ENCODE measurements at regions not wholly inside any gene's neighbourhood (a gene's known extent, or its start where the extent isn't known, plus 50 kb on each side); places are given as distances from the start of the nearest gene placed in this dataset.
A peak's percentile ranks its signal among the peaks of the same experiment; 100 is the strongest.
"Not testable (repeated sequence)": the region's sequence is repeated elsewhere in the genome, so short reads cannot be mapped to it uniquely, and the experiment has no call there.

GRCh38 chr9:134566936-134567335 is 74.7 kb upstream of the COL5A1 start:
- intact Hi-C loops (cut with micrococcal nuclease): no loop called here
- no peak for DNase-seq
- no peak for ATAC-seq

- ATAC-seq: no peak
Observed at GRCh38 chr9:134568116-134568515, 73.5 kb upstream of the COL5A1 start.

GRCh38 chr9:134568811-134569210 is 72.8 kb upstream of the COL5A1 start:
- intact Hi-C loops (cut with micrococcal nuclease): no loop called here
- ATAC-seq (no peak), DNase-seq (no peak)

More at GRCh38 chr9:134568116-134568515, 73.5 kb upstream of the COL5A1 start:
- no peak for DNase-seq
- intact Hi-C loops (cut with micrococcal nuclease): no loop called here

GRCh38 chr9:134569626-134570025 is 72.0 kb upstream of the COL5A1 start:
- no peak for ATAC-seq
- intact Hi-C loops (cut with micrococcal nuclease): no loop called here
- no peak for DNase-seq

DNA sequence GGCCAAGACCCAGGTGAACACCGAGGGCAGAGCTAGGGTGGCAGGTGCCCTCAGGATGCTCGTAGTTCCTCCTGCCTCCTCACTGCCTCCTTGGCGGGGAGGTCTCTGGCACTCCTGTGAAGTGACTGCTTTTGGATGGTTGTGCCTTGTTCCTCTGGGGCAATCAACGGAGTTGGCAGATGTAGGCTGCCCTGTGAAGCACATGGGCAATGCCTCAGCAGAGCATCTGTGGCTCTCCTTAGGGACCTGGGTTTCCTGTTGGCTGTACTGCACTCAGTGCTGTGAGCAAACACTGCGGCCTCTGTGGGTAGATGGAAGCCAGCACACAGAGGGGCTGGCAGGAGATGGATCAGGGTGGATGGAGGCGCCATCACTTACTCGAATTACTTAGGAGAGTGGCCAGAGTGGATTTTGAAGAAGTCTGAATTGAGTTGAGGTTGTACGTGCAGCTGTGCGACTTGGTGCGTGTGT is 71.4 kb upstream of the COL5A1 start:
- intact Hi-C loops (cut with micrococcal nuclease): no loop called here
- DNase-seq: peak; percentile 7
- ATAC-seq: no peak

DNA sequence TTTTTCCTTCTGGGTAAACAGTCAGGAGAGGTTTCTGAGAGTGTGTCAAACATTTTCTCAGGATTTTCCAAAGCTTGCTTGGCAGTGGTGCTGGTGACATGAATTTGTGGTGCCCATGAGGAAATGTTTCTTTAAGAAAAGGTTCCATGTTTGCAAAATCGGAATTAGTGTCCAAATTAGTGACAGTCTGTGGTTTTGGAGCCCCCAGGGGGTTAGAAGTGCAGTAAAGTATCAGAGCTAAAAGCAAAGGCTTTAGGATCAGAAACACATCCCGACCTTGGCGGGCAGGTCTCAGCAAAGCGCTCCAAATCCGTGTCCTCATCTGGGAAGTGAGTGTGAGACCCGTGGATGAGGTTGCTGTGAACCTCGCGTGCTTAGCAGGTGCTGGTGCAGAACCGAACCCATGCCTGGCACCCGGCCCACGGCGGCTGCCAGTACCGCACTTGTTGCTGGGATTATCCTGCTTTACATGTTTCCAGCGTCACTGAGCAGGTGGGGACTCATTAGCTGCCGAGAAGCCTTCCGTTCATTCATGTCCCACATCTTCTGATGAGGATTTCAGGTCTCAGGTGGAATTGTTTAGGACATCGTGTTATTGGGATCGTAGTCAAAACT is 70.8 kb upstream of the COL5A1 start:
- ATAC-seq (no peak), DNase-seq (peak; percentile 17)
- intact Hi-C loops (cut with micrococcal nuclease): no loop called here

GRCh38 chr9:134571326-134571931 is 70.2 kb upstream of the COL5A1 start:
- no peak for ATAC-seq
- intact Hi-C loops (cut with micrococcal nuclease): no loop called here
- DNase-seq: peak; percentile 4

GRCh38 chr9:134571946-134572917 is 69.4 kb upstream of the COL5A1 start:
- intact Hi-C loops (cut with micrococcal nuclease): no loop called here
- peak; percentile 23 for DNase-seq
- no peak for ATAC-seq

- DNase-seq; intact Hi-C loops (cut with micrococcal nuclease); ATAC-seq: not testable (repeated sequence)
Observed at GRCh38 chr9:134574686-134575085, 66.9 kb upstream of the COL5A1 start.

DNA sequence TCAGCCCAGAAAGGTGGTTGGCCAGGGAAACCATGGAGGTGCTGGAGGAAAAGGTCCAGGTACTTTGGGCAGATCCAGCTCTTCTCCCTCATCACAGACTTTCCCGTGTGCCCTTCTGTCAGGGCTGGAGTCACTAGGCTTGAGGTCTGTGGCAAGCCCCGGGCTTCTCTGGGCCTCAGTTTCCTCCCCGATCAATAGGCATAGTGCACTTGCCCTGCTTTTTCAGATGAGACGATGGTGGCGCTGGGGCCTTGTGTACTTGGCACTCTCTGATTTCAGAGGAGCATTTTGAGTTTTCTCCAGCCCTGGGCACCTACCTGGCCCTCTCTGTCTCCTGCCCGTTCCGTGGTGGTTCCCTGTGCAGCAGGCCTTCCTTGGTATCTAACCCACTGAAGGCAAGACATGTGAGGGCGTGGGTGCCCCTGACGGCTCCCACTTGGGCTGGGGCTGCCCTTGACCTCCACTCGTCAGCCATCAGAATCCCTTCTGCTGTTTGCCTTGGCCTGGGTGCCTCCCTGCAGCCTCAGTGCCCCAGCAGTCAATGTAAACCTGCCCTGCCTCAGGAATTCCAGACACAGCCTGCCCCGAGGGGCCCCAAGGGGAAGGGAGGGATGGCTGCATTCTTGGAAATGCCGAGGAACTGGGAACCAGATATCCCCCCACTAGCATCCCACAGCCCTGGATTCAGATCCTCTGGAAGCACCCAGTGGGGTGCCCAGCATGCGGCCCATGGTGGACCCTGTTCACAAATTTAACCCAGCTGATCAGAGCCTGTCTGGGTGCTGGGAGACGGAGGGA is 66.3 kb upstream of the COL5A1 start:
- DNase-seq (peak; percentile 15), ATAC-seq (no peak)
- intact Hi-C loops (cut with micrococcal nuclease): no loop called here

DNA sequence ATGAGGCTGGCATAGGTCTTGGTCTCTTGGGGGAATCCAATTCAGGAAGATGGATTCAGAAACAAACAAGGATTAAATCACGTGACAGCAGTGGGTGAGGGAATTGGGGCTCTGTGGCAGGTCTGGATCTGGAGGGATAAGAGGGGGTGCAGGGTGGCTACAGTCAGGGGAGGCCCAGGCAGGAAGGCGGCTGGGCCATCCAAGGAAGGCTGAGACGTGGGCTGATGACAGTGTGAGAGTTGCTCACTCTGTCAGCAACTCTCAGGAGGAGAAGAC is 65.8 kb upstream of the COL5A1 start:
- DNase-seq (no peak), ATAC-seq (no peak)
- intact Hi-C loops (cut with micrococcal nuclease): no loop called here

DNA sequence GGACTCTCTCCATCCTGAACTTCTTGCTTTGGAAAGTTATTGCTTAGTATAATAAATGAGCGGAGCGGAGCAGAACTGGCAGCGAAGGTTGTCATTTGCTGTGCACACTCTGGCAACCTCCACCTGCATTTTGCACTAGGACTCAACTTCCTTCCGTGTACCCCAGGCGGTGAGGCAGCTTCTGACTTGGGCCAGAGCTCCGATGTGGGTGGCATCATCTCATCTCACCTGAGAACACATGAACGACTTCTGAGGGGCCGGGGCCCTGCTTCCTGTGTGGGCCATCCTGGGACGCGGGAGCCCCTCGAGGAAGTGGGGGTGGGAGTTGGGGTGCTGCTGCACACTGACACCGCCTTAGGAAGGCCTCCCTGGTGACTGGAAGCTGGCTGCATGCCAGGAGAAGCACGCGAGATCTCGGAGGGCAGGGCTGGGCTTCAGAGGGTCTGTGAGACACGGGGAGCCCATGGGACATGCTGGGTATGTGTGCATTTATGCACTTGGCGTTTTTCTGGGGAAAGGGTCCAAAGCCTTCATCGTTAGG is 56.5 kb upstream of the COL5A1 start:
- DNase-seq: no peak
- ATAC-seq: no peak
- intact Hi-C loops (cut with micrococcal nuclease): no loop called here

GRCh38 chr9:134585746-134586706 is 55.6 kb upstream of the COL5A1 start:
- intact Hi-C loops (cut with micrococcal nuclease): no loop called here
- ATAC-seq (no peak), DNase-seq (no peak)

DNA sequence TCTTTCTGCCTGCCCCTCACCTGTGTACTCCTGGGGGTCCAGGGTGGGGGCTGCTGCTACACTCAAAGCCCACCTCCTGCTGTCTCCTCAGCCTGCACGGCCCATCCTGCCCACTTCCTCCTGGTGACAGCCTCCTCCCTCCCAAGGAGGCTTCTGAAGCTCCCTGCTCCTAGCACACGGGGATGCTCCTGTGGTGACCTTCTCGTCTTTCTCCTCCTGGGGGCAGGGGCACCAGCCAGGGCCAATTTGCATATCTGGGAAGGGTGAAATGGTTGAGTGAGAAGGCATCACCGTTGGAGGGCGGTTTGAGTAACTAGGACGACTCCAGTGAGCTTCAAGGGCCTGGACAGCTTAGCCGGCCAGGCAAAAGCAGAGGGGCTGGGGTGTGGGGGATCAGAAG is 51.9 kb upstream of the COL5A1 start:
- no peak for DNase-seq
- intact Hi-C loops (cut with micrococcal nuclease): no loop called here
- ATAC-seq: no peak

GRCh38 chr9:134590240-134591081 is 51.1 kb upstream of the COL5A1 start:
- intact Hi-C loops (cut with micrococcal nuclease): no loop called here
- DNase-seq (no peak), ATAC-seq (no peak)

DNA sequence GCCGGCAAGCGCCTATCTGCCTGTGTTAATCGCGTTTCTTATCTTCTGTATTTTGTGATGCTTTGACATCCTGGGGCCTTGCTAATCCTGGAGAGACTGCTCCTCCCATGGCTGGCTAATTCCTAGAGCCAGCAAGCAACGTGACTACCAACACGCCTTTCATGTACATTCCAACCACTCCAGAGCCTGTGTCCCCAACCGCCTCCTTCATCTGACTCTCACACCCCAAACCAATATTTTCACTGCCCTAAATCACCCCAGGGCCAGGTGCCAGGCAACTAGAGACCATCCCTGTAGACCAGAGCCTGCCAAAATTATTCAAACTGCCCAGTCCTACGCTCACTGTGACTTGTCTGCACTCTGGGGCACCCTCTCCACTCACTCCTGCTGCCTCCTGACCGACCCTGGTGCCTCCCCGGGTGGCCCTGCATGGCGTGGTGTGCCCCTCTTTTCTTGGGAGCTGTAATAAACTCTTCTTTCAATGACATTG is 50.5 kb upstream of the COL5A1 start:
- intact Hi-C loops (cut with micrococcal nuclease): no loop called here
- no peak for ATAC-seq

GRCh38 chr9:134591573-134591981 is 50.0 kb upstream of the COL5A1 start:
- no peak for DNase-seq
- peak; percentile 54 for ATAC-seq
- intact Hi-C loops (cut with micrococcal nuclease): no loop called here

More for the DNA sequence above, 50.5 kb upstream of the COL5A1 start:
- DNase-seq: no peak

Measured in left ventricle myocardium superior (tissue), 1 donor.